ENCODE measurements at regions not wholly inside any gene's neighbourhood (a gene's known extent, or its start where the extent isn't known, plus 50 kb on each side); places are given as distances from the start of the nearest gene placed in this dataset.

DNA sequence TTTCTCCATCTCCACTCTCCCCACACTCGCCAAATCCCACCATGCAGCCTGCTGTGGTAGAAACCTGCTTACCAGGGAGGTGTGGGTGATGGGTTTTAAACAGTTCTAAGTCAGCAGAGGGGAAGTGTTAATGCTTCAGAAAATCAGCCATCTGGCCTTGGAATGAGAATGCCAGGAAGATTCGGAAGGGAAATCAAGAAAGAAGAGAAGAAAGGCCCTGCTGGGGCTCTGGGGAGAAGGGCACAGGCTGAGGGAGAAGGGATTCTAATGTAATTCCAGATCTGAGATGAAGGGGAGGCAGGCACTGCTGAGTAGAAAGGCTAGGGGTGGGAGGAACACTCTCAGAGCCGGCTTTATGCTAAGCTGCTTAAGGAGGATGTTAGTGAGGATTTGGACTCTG, 434.7 kb upstream of the DMAC1 start (continued):
- no peak for TF ChIP-seq PPARA (CRISPR knock-in tag; IDR thresholded peaks at IDR 0.05; ENCODE audit: borderline replicate concordance)
- TF ChIP-seq TOX (CRISPR knock-in tag; IDR thresholded peaks at IDR 0.05; ENCODE audit: borderline replicate concordance): no peak
- TF ChIP-seq, protein P1, sequence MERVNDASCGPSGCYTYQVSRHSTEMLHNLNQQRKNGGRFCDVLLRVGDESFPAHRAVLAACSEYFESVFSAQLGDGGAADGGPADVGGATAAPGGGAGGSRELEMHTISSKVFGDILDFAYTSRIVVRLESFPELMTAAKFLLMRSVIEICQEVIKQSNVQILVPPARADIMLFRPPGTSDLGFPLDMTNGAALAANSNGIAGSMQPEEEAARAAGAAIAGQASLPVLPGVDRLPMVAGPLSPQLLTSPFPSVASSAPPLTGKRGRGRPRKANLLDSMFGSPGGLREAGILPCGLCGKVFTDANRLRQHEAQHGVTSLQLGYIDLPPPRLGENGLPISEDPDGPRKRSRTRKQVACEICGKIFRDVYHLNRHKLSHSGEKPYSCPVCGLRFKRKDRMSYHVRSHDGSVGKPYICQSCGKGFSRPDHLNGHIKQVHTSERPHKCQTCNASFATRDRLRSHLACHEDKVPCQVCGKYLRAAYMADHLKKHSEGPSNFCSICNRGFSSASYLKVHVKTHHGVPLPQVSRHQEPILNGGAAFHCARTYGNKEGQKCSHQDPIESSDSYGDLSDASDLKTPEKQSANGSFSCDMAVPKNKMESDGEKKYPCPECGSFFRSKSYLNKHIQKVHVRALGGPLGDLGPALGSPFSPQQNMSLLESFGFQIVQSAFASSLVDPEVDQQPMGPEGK (CRISPR knock-in tag; IDR thresholded peaks at IDR 0.05; ENCODE audit: borderline replicate concordance): no peak
- TF ChIP-seq ISL1 (CRISPR knock-in tag; IDR thresholded peaks at IDR 0.05): no peak

DNA sequence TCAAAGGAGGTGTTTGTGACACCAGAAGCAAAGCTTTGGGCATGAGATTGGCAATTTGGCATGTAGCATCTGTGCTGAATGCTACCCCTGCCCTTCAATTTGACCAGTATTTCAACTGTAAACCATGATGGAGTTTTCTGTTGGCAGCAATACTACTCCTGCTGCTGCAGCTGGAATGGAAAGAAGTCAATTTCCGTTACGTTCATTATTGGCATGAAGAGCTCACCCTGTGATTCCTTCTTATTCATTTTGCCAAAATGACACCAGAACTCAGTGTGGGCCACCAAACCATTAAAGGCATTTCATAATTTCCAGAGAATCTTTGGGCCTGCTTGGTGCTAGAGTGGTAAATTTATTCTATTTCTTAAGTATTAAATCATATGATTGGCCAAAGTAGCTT, 433.1 kb upstream of the DMAC1 start:
- no peak for ATAC-seq

DNA sequence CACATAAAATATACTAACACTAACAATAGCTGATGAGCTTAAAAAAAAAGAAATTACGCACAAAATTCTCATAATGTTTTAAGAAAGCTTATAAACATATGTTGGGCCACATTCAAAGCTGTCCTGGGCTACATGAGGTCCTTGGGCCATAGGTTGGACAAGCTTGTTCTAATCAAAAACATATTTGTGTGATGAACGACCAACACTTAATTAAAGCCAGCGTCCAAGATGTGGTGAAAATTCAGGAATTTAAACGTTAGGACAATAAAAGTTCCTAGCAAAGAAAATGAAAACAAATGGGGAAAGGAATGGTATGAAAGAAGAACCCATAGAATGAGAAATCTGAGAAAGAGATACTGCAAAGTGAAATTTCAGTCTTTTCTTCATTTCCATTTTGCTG, 429.6 kb upstream of the DMAC1 start:
- no peak for ATAC-seq
- TF ChIP-seq ZNF8 (CRISPR knock-in tag; IDR thresholded peaks at IDR 0.05) (no peak), SNAI2 (CRISPR knock-in tag; IDR thresholded peaks at IDR 0.05) (no peak), ISL1 (CRISPR knock-in tag; IDR thresholded peaks at IDR 0.05) (no peak), ZNF70 (CRISPR knock-in tag; IDR thresholded peaks at IDR 0.05) (no peak), TOX (CRISPR knock-in tag; IDR thresholded peaks at IDR 0.05; ENCODE audit: borderline replicate concordance) (no peak), RARB (CRISPR knock-in tag; IDR thresholded peaks at IDR 0.05) (no peak)
- TF ChIP-seq, protein P2, sequence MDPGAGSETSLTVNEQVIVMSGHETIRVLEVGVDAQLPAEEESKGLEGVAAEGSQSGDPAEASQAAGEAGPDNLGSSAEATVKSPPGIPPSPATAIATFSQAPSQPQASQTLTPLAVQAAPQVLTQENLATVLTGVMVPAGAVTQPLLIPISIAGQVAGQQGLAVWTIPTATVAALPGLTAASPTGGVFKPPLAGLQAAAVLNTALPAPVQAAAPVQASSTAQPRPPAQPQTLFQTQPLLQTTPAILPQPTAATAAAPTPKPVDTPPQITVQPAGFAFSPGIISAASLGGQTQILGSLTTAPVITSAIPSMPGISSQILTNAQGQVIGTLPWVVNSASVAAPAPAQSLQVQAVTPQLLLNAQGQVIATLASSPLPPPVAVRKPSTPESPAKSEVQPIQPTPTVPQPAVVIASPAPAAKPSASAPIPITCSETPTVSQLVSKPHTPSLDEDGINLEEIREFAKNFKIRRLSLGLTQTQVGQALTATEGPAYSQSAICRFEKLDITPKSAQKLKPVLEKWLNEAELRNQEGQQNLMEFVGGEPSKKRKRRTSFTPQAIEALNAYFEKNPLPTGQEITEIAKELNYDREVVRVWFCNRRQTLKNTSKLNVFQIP (CRISPR knock-in tag; IDR thresholded peaks at IDR 0.05; ENCODE audit: borderline replicate concordance, low read depth): no peak
- TF ChIP-seq, protein P3, sequence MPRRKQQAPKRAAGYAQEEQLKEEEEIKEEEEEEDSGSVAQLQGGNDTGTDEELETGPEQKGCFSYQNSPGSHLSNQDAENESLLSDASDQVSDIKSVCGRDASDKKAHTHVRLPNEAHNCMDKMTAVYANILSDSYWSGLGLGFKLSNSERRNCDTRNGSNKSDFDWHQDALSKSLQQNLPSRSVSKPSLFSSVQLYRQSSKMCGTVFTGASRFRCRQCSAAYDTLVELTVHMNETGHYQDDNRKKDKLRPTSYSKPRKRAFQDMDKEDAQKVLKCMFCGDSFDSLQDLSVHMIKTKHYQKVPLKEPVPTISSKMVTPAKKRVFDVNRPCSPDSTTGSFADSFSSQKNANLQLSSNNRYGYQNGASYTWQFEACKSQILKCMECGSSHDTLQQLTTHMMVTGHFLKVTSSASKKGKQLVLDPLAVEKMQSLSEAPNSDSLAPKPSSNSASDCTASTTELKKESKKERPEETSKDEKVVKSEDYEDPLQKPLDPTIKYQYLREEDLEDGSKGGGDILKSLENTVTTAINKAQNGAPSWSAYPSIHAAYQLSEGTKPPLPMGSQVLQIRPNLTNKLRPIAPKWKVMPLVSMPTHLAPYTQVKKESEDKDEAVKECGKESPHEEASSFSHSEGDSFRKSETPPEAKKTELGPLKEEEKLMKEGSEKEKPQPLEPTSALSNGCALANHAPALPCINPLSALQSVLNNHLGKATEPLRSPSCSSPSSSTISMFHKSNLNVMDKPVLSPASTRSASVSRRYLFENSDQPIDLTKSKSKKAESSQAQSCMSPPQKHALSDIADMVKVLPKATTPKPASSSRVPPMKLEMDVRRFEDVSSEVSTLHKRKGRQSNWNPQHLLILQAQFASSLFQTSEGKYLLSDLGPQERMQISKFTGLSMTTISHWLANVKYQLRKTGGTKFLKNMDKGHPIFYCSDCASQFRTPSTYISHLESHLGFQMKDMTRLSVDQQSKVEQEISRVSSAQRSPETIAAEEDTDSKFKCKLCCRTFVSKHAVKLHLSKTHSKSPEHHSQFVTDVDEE (CRISPR knock-in tag; IDR thresholded peaks at IDR 0.05): no peak

More for the DNA sequence above, 433.1 kb upstream of the DMAC1 start:
- no peak for TF ChIP-seq TOX (CRISPR knock-in tag; IDR thresholded peaks at IDR 0.05; ENCODE audit: borderline replicate concordance)
- no peak for TF ChIP-seq CSDC2 (CRISPR knock-in tag; IDR thresholded peaks at IDR 0.05)
- TF ChIP-seq OSR1 (CRISPR knock-in tag; IDR thresholded peaks at IDR 0.05): no peak
- TF ChIP-seq, protein P1 (CRISPR knock-in tag; IDR thresholded peaks at IDR 0.05; ENCODE audit: borderline replicate concordance): no peak
- TF ChIP-seq SNAI2 (CRISPR knock-in tag; IDR thresholded peaks at IDR 0.05): no peak
- no peak for TF ChIP-seq TCF4 (CRISPR knock-in tag; IDR thresholded peaks at IDR 0.05; ENCODE audit: borderline replicate concordance)
- TF ChIP-seq ESRRG (CRISPR knock-in tag; IDR thresholded peaks at IDR 0.05): no peak
- no peak for TF ChIP-seq GLIS3 (CRISPR knock-in tag; IDR thresholded peaks at IDR 0.05)
- no peak for TF ChIP-seq ZNF8 (CRISPR knock-in tag; IDR thresholded peaks at IDR 0.05)
- no peak for TF ChIP-seq ZNF70 (CRISPR knock-in tag; IDR thresholded peaks at IDR 0.05)
- TF ChIP-seq, protein P3 (CRISPR knock-in tag; IDR thresholded peaks at IDR 0.05): no peak
- TF ChIP-seq BACH2 (CRISPR knock-in tag; IDR thresholded peaks at IDR 0.05; ENCODE audit: borderline replicate concordance): no peak
- TF ChIP-seq ZFP30 (CRISPR knock-in tag; IDR thresholded peaks at IDR 0.05): no peak
- no peak for TF ChIP-seq ZNF565 (CRISPR knock-in tag; conservative IDR thresholded peaks at IDR 0.05; ENCODE audit: low read depth)
- TF ChIP-seq ISL1 (CRISPR knock-in tag; IDR thresholded peaks at IDR 0.05): no peak
- TF ChIP-seq, protein P4, sequence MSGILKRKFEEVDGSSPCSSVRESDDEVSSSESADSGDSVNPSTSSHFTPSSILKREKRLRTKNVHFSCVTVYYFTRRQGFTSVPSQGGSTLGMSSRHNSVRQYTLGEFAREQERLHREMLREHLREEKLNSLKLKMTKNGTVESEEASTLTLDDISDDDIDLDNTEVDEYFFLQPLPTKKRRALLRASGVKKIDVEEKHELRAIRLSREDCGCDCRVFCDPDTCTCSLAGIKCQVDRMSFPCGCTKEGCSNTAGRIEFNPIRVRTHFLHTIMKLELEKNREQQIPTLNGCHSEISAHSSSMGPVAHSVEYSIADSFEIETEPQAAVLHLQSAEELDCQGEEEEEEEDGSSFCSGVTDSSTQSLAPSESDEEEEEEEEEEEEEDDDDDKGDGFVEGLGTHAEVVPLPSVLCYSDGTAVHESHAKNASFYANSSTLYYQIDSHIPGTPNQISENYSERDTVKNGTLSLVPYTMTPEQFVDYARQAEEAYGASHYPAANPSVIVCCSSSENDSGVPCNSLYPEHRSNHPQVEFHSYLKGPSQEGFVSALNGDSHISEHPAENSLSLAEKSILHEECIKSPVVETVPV (CRISPR knock-in tag; IDR thresholded peaks at IDR 0.05): no peak
- TF ChIP-seq ZFP3 (CRISPR knock-in tag; IDR thresholded peaks at IDR 0.05): no peak
- TF ChIP-seq ARNTL (CRISPR knock-in tag; IDR thresholded peaks at IDR 0.05; ENCODE audit: borderline replicate concordance, low read depth): no peak
- no peak for TF ChIP-seq PPARA (CRISPR knock-in tag; IDR thresholded peaks at IDR 0.05; ENCODE audit: borderline replicate concordance)
- TF ChIP-seq, protein P5, sequence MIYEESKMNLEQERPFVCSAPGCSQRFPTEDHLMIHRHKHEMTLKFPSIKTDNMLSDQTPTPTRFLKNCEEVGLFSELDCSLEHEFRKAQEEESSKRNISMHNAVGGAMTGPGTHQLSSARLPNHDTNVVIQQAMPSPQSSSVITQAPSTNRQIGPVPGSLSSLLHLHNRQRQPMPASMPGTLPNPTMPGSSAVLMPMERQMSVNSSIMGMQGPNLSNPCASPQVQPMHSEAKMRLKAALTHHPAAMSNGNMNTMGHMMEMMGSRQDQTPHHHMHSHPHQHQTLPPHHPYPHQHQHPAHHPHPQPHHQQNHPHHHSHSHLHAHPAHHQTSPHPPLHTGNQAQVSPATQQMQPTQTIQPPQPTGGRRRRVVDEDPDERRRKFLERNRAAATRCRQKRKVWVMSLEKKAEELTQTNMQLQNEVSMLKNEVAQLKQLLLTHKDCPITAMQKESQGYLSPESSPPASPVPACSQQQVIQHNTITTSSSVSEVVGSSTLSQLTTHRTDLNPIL (CRISPR knock-in tag; IDR thresholded peaks at IDR 0.05; ENCODE audit: low read depth): no peak

All from SK-N-SH treated with all-trans-retinoic acid at 6 μM for 48 hours (cell line).